H1 (cell line): ENCODE measurements at regions not wholly inside any gene's neighbourhood (a gene's known extent, or its start where the extent isn't known, plus 50 kb on each side); places are given as distances from the start of the nearest gene placed in this dataset.

Experiments used
- CTCF ChIA-PET: fragments of 300-600 bp; sonication (Branson Sonifier 250); formaldehyde crosslinking; loops from one replicate; lab custom pipeline; 2021; ENCODE audit not compliant: partially characterized antibody; lab: Charles Lee
- POLR2A ChIA-PET: fragments of 300-600 bp; sonication (Branson Sonifier 250); formaldehyde crosslinking; loops from one replicate; lab custom pipeline; 2021; ENCODE audit warnings: inconsistent platforms; ENCODE audit not compliant: partially characterized antibody; lab: Charles Lee
- DNase-seq, 2 experiments: peaks; one replicate each; pipeline versions ENCODE4 v3.0.0 to v3.0.0-alpha.2; 2010 to 2022; ENCODE audit warnings: low spot score in 2 of 2, low read depth in 1 of 2, mixed read lengths in 1 of 2
- FAIRE-seq: peaks from 2 replicates; lab custom pipeline; 2011; peaks lifted over from hg19 to GRCh38; lab: Jason Lieb, UNC
- H2AFZ ChIP-seq: 2 replicates; pipeline ENCODE4 v1.8.1; 2012; ENCODE audit warnings: low read length, inconsistent platforms
- H2AK5ac ChIP-seq: 2 replicates; pipeline ENCODE4 v1.6.1; 2013; ENCODE audit warnings: low read depth, low read length
- H2BK120ac ChIP-seq: replicated peaks from 2 replicates; pipeline ENCODE3; 2013; ENCODE audit warnings: low read depth, low read length, inconsistent platforms
- H2BK12ac ChIP-seq: 2 replicates; pipeline ENCODE4 v1.6.1; 2013; ENCODE audit warnings: low read depth, low read length
- H2BK15ac ChIP-seq: 2 replicates; pipeline ENCODE4 v1.6.1; 2013; ENCODE audit warnings: low read length
- H2BK20ac ChIP-seq: 2 replicates; pipeline ENCODE4 v1.6.1; 2013; ENCODE audit warnings: low read length
- H2BK5ac ChIP-seq: 2 replicates; pipeline ENCODE4 v1.6.1; 2013; ENCODE audit warnings: low read depth, low read length
- H3K14ac ChIP-seq: 2 replicates; pipeline ENCODE4 v1.6.1; 2013; ENCODE audit warnings: inconsistent platforms; ENCODE audit not compliant: insufficient read length
- H3K18ac ChIP-seq: 2 replicates; pipeline ENCODE4 v1.6.1; 2013; ENCODE audit warnings: low read length; ENCODE audit errors: extremely low read depth
- H3K23ac ChIP-seq: 2 replicates; pipeline ENCODE4 v1.6.1; 2013; ENCODE audit warnings: inconsistent platforms; ENCODE audit not compliant: insufficient read length
- H3K23me2 ChIP-seq: 2 replicates; pipeline ENCODE4 v1.6.1; 2013; ENCODE audit warnings: low read depth, low read length
- H3K27ac ChIP-seq: 2 replicates; pipeline ENCODE4 v1.6.1; 2011; ENCODE audit warnings: low read depth, low read length, inconsistent platforms
- H3K27me3 ChIP-seq, 4 experiments: replicated peaks in 1 of 4; 1 replicate in 1 of 4; 2 replicates in 3 of 4; pipeline versions ENCODE4 v1.6.1 to v1.8.1; 2011 to 2013; ENCODE audit warnings: low read length in 3 of 4, mild to moderate bottlenecking in 3 of 4, inconsistent platforms in 2 of 4, mixed read lengths in 2 of 4, moderate library complexity in 1 of 4; ENCODE audit not compliant: control insufficient read depth in 3 of 4, insufficient read depth in 3 of 4; ENCODE audit errors: extremely low read depth in 1 of 4
- H3K36me3 ChIP-seq, 4 experiments: 2 replicates each; pipeline versions ENCODE4 v1.6.1 to v1.8.1; 2011 to 2013; ENCODE audit warnings: mild to moderate bottlenecking in 4 of 4, low read length in 3 of 4, moderate library complexity in 2 of 4, control low read depth in 1 of 4, inconsistent platforms in 1 of 4; ENCODE audit not compliant: insufficient read depth in 4 of 4, control insufficient read depth in 2 of 4
- H3K4ac ChIP-seq: replicated peaks from 2 replicates; pipeline ENCODE3; 2013; ENCODE audit warnings: low read length, low read depth, mixed read lengths, inconsistent platforms; ENCODE audit not compliant: insufficient read length
- H3K4me1 ChIP-seq, 4 experiments: replicated peaks in 1 of 4; 1 replicate in 1 of 4; 2 replicates in 3 of 4; pipeline versions ENCODE4 v1.6.1 to v1.8.1; 2011 to 2013; ENCODE audit warnings: low read length in 3 of 4, inconsistent platforms in 2 of 4, mixed read lengths in 1 of 4; ENCODE audit not compliant: insufficient read depth in 4 of 4, control insufficient read depth in 3 of 4
- H3K4me2 ChIP-seq, 2 experiments: 2 replicates each; pipeline versions ENCODE4 v1.6.1 to v1.8.1; 2011 to 2013; ENCODE audit warnings: low read depth in 2 of 2, low read length in 2 of 2, control low read depth in 1 of 2, inconsistent platforms in 1 of 2, mild to moderate bottlenecking in 1 of 2; ENCODE audit not compliant: insufficient read depth in 1 of 2
- H3K4me3 ChIP-seq, 4 experiments: fragments of 200-600, 300-600 bp in 1 of 4; sonication (generic), shearing (Covaris generic), sonication (Bioruptor Twin) in 1 of 4; 2 replicates each; pipeline versions ENCODE4 v1.5.1 to v1.8.1; 2011 to 2016; ENCODE audit warnings: low read length in 4 of 4, low read depth in 3 of 4, control low read depth in 2 of 4, inconsistent platforms in 2 of 4, mild to moderate bottlenecking in 2 of 4, mixed read lengths in 1 of 4, moderate library complexity in 1 of 4; ENCODE audit not compliant: insufficient read depth in 2 of 4; ENCODE audit errors: extremely low read depth in 1 of 4
- H3K56ac ChIP-seq: replicated peaks from 2 replicates; pipeline ENCODE3; 2013; ENCODE audit warnings: low read depth, mild to moderate bottlenecking, mixed read lengths, low read length, inconsistent platforms; ENCODE audit not compliant: insufficient read length
- H3K79me1 ChIP-seq: 2 replicates; pipeline ENCODE4 v1.6.1; 2013; ENCODE audit warnings: low read depth, low read length, control low read depth
- H3K79me2 ChIP-seq, 2 experiments: 2 replicates each; pipeline versions ENCODE4 v1.6.1 to v1.8.1; 2012 to 2013; ENCODE audit warnings: low read length in 2 of 2, mild to moderate bottlenecking in 2 of 2, inconsistent platforms in 1 of 2; ENCODE audit not compliant: insufficient read depth in 2 of 2, control insufficient read depth in 1 of 2
- H3K9ac ChIP-seq, 4 experiments: replicated peaks in 1 of 4; 1 replicate in 1 of 4; 2 replicates in 3 of 4; pipeline versions ENCODE4 v1.6.1 to v1.8.1; 2011 to 2013; ENCODE audit warnings: low read depth in 3 of 4, low read length in 3 of 4, control low read depth in 2 of 4, mild to moderate bottlenecking in 2 of 4, moderate library complexity in 2 of 4, inconsistent platforms in 1 of 4; ENCODE audit errors: extremely low read depth in 1 of 4
- H3K9me3 ChIP-seq, 2 experiments: 2 replicates each; pipeline versions ENCODE4 v1.6.1 to v1.8.1; 2012 to 2013; ENCODE audit warnings: mild to moderate bottlenecking in 2 of 2, moderate library complexity in 2 of 2, control low read depth in 1 of 2, inconsistent platforms in 1 of 2, low read depth in 1 of 2, low read length in 1 of 2, mixed read lengths in 1 of 2; ENCODE audit not compliant: insufficient read depth in 2 of 2
- H4K20me1 ChIP-seq, 2 experiments: replicated peaks in 1 of 2; 2 replicates each; pipeline versions ENCODE3 to v1.8.1; 2011 to 2013; ENCODE audit warnings: inconsistent platforms in 2 of 2, low read length in 2 of 2, mild to moderate bottlenecking in 1 of 2; ENCODE audit not compliant: insufficient read depth in 2 of 2, control insufficient read depth in 1 of 2
- H4K5ac ChIP-seq: 2 replicates; pipeline ENCODE4 v1.6.1; 2013; ENCODE audit warnings: low read length, low read depth, mixed read lengths, inconsistent platforms; ENCODE audit not compliant: insufficient read length
- H4K8ac ChIP-seq: 2 replicates; pipeline ENCODE4 v1.8.0; 2013; ENCODE audit warnings: mild to moderate bottlenecking, moderate library complexity, low read length, inconsistent platforms; ENCODE audit not compliant: insufficient read depth; ENCODE audit errors: extremely low read depth
- H4K91ac ChIP-seq: replicated peaks from 2 replicates; pipeline ENCODE3; 2013; ENCODE audit warnings: low read length, mixed read lengths, inconsistent platforms; ENCODE audit not compliant: insufficient read length
- CEBPB ChIP-seq: IDR thresholded peaks from 2 replicates; pipeline ENCODE4 v1.6.1; 2012; ENCODE audit warnings: low read depth, low read length
- EZH2 ChIP-seq: fragments of 200-600 bp; sonication (generic); IDR thresholded peaks from 2 replicates; pipeline ENCODE4 v1.7.1; 2012; ENCODE audit warnings: low read depth, mild to moderate bottlenecking, moderate library complexity, low read length, inconsistent platforms; ENCODE audit not compliant: severe bottlenecking
- HDAC6 ChIP-seq: IDR thresholded peaks from one replicate; pipeline ENCODE4 v1.7.1; 2012; ENCODE audit warnings: low read depth, mild to moderate bottlenecking, inconsistent platforms, low read length, moderate library complexity
- JUN ChIP-seq: IDR thresholded peaks from 2 replicates; pipeline ENCODE4 v1.6.1; 2011; ENCODE audit warnings: low read depth, mild to moderate bottlenecking, improper control_type of control experiment, low read length
- MAFK ChIP-seq: IDR thresholded peaks from 2 replicates; pipeline ENCODE4 v1.6.1; 2012; ENCODE audit warnings: low read depth, mild to moderate bottlenecking, improper control_type of control experiment, low read length
- NRF1 ChIP-seq: IDR thresholded peaks from 2 replicates; pipeline ENCODE4 v1.6.1; 2011; ENCODE audit warnings: mild to moderate bottlenecking, low read depth, low read length, improper control_type of control experiment
- POU5F1 ChIP-seq: IDR thresholded peaks from 2 replicates; pipeline ENCODE4 v1.6.1; 2011; ENCODE audit warnings: low read depth, mild to moderate bottlenecking, low read length, moderate library complexity
- RFX5 ChIP-seq: IDR thresholded peaks from 2 replicates; pipeline ENCODE4 v1.6.1; 2011; ENCODE audit warnings: low read depth, low read length, improper control_type of control experiment, borderline replicate concordance
- SIN3A ChIP-seq, 2 experiments: IDR thresholded peaks in 1 of 2; conservative IDR thresholded peaks in 1 of 2; 2 replicates each; pipeline ENCODE4 v1.6.1; 2011 to 2012; ENCODE audit warnings: low read length in 2 of 2, improper control_type of control experiment in 1 of 2, low read depth in 1 of 2, mild to moderate bottlenecking in 1 of 2
- SIRT6 ChIP-seq: IDR thresholded peaks from one replicate; pipeline ENCODE4 v1.7.1; 2012; ENCODE audit warnings: low read length, inconsistent platforms
- YY1 ChIP-seq: IDR thresholded peaks from 2 replicates; pipeline ENCODE4 v1.6.1; 2011; ENCODE audit warnings: low read depth, mild to moderate bottlenecking, low read length
- WGBS, 2 experiments: shearing (Covaris generic) in 1 of 2; methylation state at CpG; one replicate each; pipeline versions ENCODE4 v1.1.6 to v1.1.7; 2013 to 2015; ENCODE audit warnings: low lambda C conversion rate in 2 of 2, mixed read lengths in 2 of 2, inconsistent platforms in 1 of 2, low coverage in 1 of 2, missing lambda C conversion rate in 1 of 2; ENCODE audit not compliant: insufficient replicate concordance in 2 of 2, insufficient coverage in 1 of 2, insufficient read length in 1 of 2; ENCODE audit errors: extremely low coverage in 1 of 2, missing lambda C conversion rate in 1 of 2; 5-methylcytosine and 5-hydroxymethylcytosine counted together
- TF ChIP-seq, protein P1 (sequence below): IDR thresholded peaks from 2 replicates; pipeline ENCODE4 v1.6.1; 2011; ENCODE audit warnings: low read length, improper control_type of control experiment

DNA sequence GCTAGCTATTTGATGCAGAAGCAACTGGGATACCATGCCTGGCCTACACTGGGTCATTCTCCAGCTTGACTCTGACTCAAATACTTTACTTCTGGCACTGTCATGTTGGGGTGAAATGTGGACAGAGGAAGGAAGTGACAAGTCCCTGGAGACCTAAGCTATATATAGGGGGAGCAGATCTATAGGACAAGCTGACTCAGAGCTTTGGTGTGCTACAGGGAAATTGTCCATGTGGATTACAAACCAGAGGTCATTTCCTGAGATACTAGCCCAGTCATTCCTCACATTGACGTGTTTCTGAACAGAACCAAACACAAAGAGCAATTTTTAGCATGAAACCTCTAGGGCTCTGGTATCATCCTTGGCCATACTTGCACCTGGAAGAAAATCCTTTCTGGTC, 531.6 kb upstream of the CLINT1 start:
- Histone ChIP-seq H2AFZ (no peak overlapping the region), H3K4me2 (no peak overlapping the region), H4K5ac (no peak overlapping the region), H3K79me2 (no peaks in the 10 kb centered on the region), H3K18ac (no peak overlapping the region), H4K20me1 (no peaks in the 10 kb centered on the region), H3K4me1 (no peaks in the 10 kb centered on the region), H3K9ac (no peak overlapping the region), H3K56ac (no peak overlapping the region), H4K91ac (no peak overlapping the region), H3K27ac (no peak overlapping the region), H3K27me3 (peaks cover 0 to 1% (median 0%) of the 10 kb centered on the region in 4 experiments; a peak in 1 of 7 replicates), H2BK15ac (no peak overlapping the region), H2AK5ac (no peak overlapping the region), H3K23ac (no peak overlapping the region), H3K4me3 (no peak overlapping the region), H3K79me1 (no peaks in the 10 kb centered on the region), H3K14ac (no peak overlapping the region), H2BK120ac (no peak overlapping the region), H3K23me2 (no peaks in the 10 kb centered on the region), H2BK20ac (no peak overlapping the region)
- no peak for DNase-seq
- POLR2A ChIA-PET, result no interaction called here
- 90% methylated on average over 1 of the region's 1 CpG; no CpG with 5 or more reads in 1 of the 2 experiments for WGBS, 2 experiments
- no peak for TF ChIP-seq MAFK
- no peak for TF ChIP-seq NRF1
- no peak for TF ChIP-seq YY1
- no peak for TF ChIP-seq RFX5
- no peak for TF ChIP-seq POU5F1
- TF ChIP-seq CEBPB, result no peak
- no peak for TF ChIP-seq JUN
- TF ChIP-seq, protein P1, sequence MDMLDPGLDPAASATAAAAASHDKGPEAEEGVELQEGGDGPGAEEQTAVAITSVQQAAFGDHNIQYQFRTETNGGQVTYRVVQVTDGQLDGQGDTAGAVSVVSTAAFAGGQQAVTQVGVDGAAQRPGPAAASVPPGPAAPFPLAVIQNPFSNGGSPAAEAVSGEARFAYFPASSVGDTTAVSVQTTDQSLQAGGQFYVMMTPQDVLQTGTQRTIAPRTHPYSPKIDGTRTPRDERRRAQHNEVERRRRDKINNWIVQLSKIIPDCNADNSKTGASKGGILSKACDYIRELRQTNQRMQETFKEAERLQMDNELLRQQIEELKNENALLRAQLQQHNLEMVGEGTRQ, result no peak
- no peak for TF ChIP-seq HDAC6
- TF ChIP-seq EZH2, result no peak
- TF ChIP-seq SIN3A (conservative IDR thresholded peaks at IDR 0.05 in 1 of 2, IDR thresholded peaks at IDR 0.05 in 1 of 2; ENCODE audit: low read depth in 1 of 2, low read length in 2 of 2), result no peak
- TF ChIP-seq SIRT6, result no peak
- TF ChIP-seq, all 59 proteins: peak for 0
- Histone ChIP-seq H3K4ac (no peak overlapping the region), H3K36me3 (no peaks in the 10 kb centered on the region), H2BK12ac (no peak overlapping the region), H3K9me3 (no peaks in the 10 kb centered on the region), H4K8ac (no peak overlapping the region), H2BK5ac (no peak overlapping the region)
- CTCF ChIA-PET, result interaction anchor here (0.5 to 1.6 kb wide), 2 partner anchors 141 to 305 kb away, joined by 3 read pairs; no protein-coding TSS in a partner anchor
- FAIRE-seq, result no peak
